ENCODE measurements at regions not wholly inside any gene's neighbourhood (a gene's known extent, or its start where the extent isn't known, plus 50 kb on each side); places are given as distances from the start of the nearest gene placed in this dataset.

- TF ChIP-seq CTCF (IDR thresholded peaks at IDR 0.05) (no peak), POLR2A (IDR thresholded peaks at IDR 0.05) (no peak)
Observed at GRCh38 chr5:96227957-96228356, 205.1 kb downstream of the PCSK1 start.

All from tibial nerve (tissue), 3 donors.